Adipocyte (in vitro differentiated cells): ENCODE measurements at regions not wholly inside any gene's neighbourhood (a gene's known extent, or its start where the extent isn't known, plus 50 kb on each side); places are given as distances from the start of the nearest gene placed in this dataset.
"Not testable (repeated sequence)": the region's sequence is repeated elsewhere in the genome, so short reads cannot be mapped to it uniquely, and the experiment has no call there.

Experiments used
- DNase-seq: peaks from one replicate; pipeline ENCODE4 v3.0.0-alpha.2; 2015; ENCODE audit warnings: low read depth
- H3K27me3 ChIP-seq: replicated peaks from 2 replicates; pipeline ENCODE4 v1.7.0; 2013; ENCODE audit warnings: mild to moderate bottlenecking, low read length, moderate library complexity; ENCODE audit not compliant: control insufficient read depth, insufficient read depth
- H3K36me3 ChIP-seq: 2 replicates; pipeline ENCODE4 v1.7.0; 2013; ENCODE audit warnings: low read length, mild to moderate bottlenecking, moderate library complexity; ENCODE audit not compliant: control insufficient read depth, insufficient read depth, severe bottlenecking
- H3K4me1 ChIP-seq: 2 replicates; pipeline ENCODE4 v1.7.0; 2013; ENCODE audit warnings: mild to moderate bottlenecking, low read length, moderate library complexity; ENCODE audit not compliant: control insufficient read depth, insufficient read depth
- H3K4me3 ChIP-seq: 2 replicates; pipeline ENCODE4 v1.7.0; 2013; ENCODE audit warnings: mild to moderate bottlenecking, low read length, moderate library complexity
- H3K9ac ChIP-seq: 2 replicates; pipeline ENCODE4 v1.7.0; 2013; ENCODE audit warnings: mild to moderate bottlenecking, low read length, moderate library complexity
- H3K9me3 ChIP-seq: 2 replicates; pipeline ENCODE4 v1.7.0; 2013; ENCODE audit warnings: mild to moderate bottlenecking, low read length, moderate library complexity; ENCODE audit not compliant: control insufficient read depth

- Histone ChIP-seq H3K4me1 (no peaks in the 10 kb centered on the region), H3K9ac (no peak overlapping the region), H3K36me3 (no peaks in the 10 kb centered on the region), H3K9me3 (no peaks in the 10 kb centered on the region), H3K27me3 (peaks cover 14% of the 10 kb centered on the region), H3K4me3 (no peak overlapping the region)
- DNase-seq: no peak
These were observed 98.1 kb upstream of the MIR17HG start for GRCh38 chr13:91249370-91249769.

GRCh38 chr13:91249861-91250260 is 97.6 kb upstream of the MIR17HG start:
- H3K9me3 ChIP-seq: no peaks in the 10 kb centered on the region
- no peak overlapping the region for H3K4me3 ChIP-seq
- no peaks in the 10 kb centered on the region for H3K36me3 ChIP-seq
- no peak for DNase-seq
- no peaks in the 10 kb centered on the region for H3K4me1 ChIP-seq
- H3K9ac ChIP-seq: no peak overlapping the region
- H3K27me3 ChIP-seq: peaks cover 12% of the 10 kb centered on the region

- not testable (repeated sequence) for H3K9ac ChIP-seq, H3K9me3 ChIP-seq, DNase-seq, H3K36me3 ChIP-seq, H3K4me1 ChIP-seq, H3K27me3 ChIP-seq, H3K4me3 ChIP-seq
These were observed 95.9 kb upstream of the MIR17HG start for GRCh38 chr13:91251573-91251972.

- Histone ChIP-seq H3K9ac (no peak overlapping the region), H3K36me3 (no peaks in the 10 kb centered on the region), H3K4me3 (no peak overlapping the region), H3K9me3 (peaks cover 9% of the 10 kb centered on the region), H3K27me3 (no peaks in the 10 kb centered on the region), H3K4me1 (no peaks in the 10 kb centered on the region)
- DNase-seq: no peak
These were observed 83.0 kb upstream of the MIR17HG start for GRCh38 chr13:91264484-91264883.

- Histone ChIP-seq H3K9me3 (peaks cover 8% of the 10 kb centered on the region), H3K4me1 (no peaks in the 10 kb centered on the region), H3K36me3 (no peaks in the 10 kb centered on the region), H3K27me3 (no peaks in the 10 kb centered on the region), H3K9ac (no peak overlapping the region), H3K4me3 (no peak overlapping the region)
- no peak for DNase-seq
These were observed 78.2 kb upstream of the MIR17HG start for GRCh38 chr13:91269237-91269636.

- DNase-seq: no peak
- H3K4me1 ChIP-seq: no peaks in the 10 kb centered on the region
- no peaks in the 10 kb centered on the region for H3K36me3 ChIP-seq
- peaks cover under 1% of the 10 kb centered on the region for H3K9me3 ChIP-seq
- H3K4me3 ChIP-seq: no peak overlapping the region
- H3K27me3 ChIP-seq: no peaks in the 10 kb centered on the region
- no peak overlapping the region for H3K9ac ChIP-seq
These were observed 77.5 kb upstream of the MIR17HG start for GRCh38 chr13:91270031-91270430.

GRCh38 chr13:91272235-91272777 is 75.2 kb upstream of the MIR17HG start:
- no peaks in the 10 kb centered on the region for H3K9me3 ChIP-seq
- H3K27me3 ChIP-seq: no peaks in the 10 kb centered on the region
- no peak overlapping the region for H3K9ac ChIP-seq
- H3K4me3 ChIP-seq: no peak overlapping the region
- DNase-seq: no peak
- H3K4me1 ChIP-seq: no peaks in the 10 kb centered on the region
- no peaks in the 10 kb centered on the region for H3K36me3 ChIP-seq

- no peak for DNase-seq
- H3K4me3 ChIP-seq: no peak overlapping the region
- no peaks in the 10 kb centered on the region for H3K4me1 ChIP-seq
- H3K36me3 ChIP-seq: no peaks in the 10 kb centered on the region
- no peak overlapping the region for H3K9ac ChIP-seq
- H3K27me3 ChIP-seq: no peaks in the 10 kb centered on the region
- H3K9me3 ChIP-seq: no peaks in the 10 kb centered on the region
These were observed 73.8 kb upstream of the MIR17HG start for GRCh38 chr13:91273675-91274074.

GRCh38 chr13:91277013-91277676 is 70.3 kb upstream of the MIR17HG start:
- Histone ChIP-seq H3K4me1 (no peaks in the 10 kb centered on the region), H3K9me3 (no peaks in the 10 kb centered on the region), H3K27me3 (no peaks in the 10 kb centered on the region), H3K9ac (no peak overlapping the region), H3K36me3 (no peaks in the 10 kb centered on the region), H3K4me3 (no peak overlapping the region)
- DNase-seq: no peak

GRCh38 chr13:91278291-91278690 is 69.2 kb upstream of the MIR17HG start:
- DNase-seq: no peak
- H3K9me3 ChIP-seq: no peaks in the 10 kb centered on the region
- no peaks in the 10 kb centered on the region for H3K36me3 ChIP-seq
- no peaks in the 10 kb centered on the region for H3K27me3 ChIP-seq
- H3K9ac ChIP-seq: no peak overlapping the region
- no peak overlapping the region for H3K4me3 ChIP-seq
- no peaks in the 10 kb centered on the region for H3K4me1 ChIP-seq

- H3K9ac ChIP-seq: no peak overlapping the region
- no peaks in the 10 kb centered on the region for H3K4me1 ChIP-seq
- no peaks in the 10 kb centered on the region for H3K36me3 ChIP-seq
- no peaks in the 10 kb centered on the region for H3K9me3 ChIP-seq
- DNase-seq: no peak
- H3K27me3 ChIP-seq: no peaks in the 10 kb centered on the region
- no peak overlapping the region for H3K4me3 ChIP-seq
These were observed 68.6 kb upstream of the MIR17HG start for GRCh38 chr13:91278888-91279287.

- Histone ChIP-seq H3K4me3 (no peak overlapping the region), H3K9ac (no peak overlapping the region), H3K27me3 (no peaks in the 10 kb centered on the region), H3K4me1 (no peaks in the 10 kb centered on the region), H3K36me3 (no peaks in the 10 kb centered on the region), H3K9me3 (no peaks in the 10 kb centered on the region)
- no peak for DNase-seq
These were observed 66.7 kb upstream of the MIR17HG start for GRCh38 chr13:91280801-91281200.
